Lung (tissue), 11 donors: ENCODE measurements at regions not wholly inside any gene's neighbourhood (a gene's known extent, or its start where the extent isn't known, plus 50 kb on each side); places are given as distances from the start of the nearest gene placed in this dataset.

Experiments
- ATAC-seq: fragments of 200-7000 bp; cut with Tn5 transposase; one replicate; pipeline ENCODE4 v1.9.1; 2020; ENCODE audit warnings: moderate number of reproducible peaks; ENCODE audit not compliant: insufficient read depth, low FRiP score
- DNase-seq, 3 donors: peaks; one replicate each; pipeline ENCODE4 v3.0.0-alpha.2; 2013 to 2017
- H3K27ac ChIP-seq, 2 donors: one replicate each; pipeline ENCODE4 v1.5.1; 2013; ENCODE audit warnings: mild to moderate bottlenecking in 2 of 2, moderate library complexity in 2 of 2, control low read depth in 1 of 2, inconsistent platforms in 1 of 2, low read depth in 1 of 2, low read length in 1 of 2
- H3K27me3 ChIP-seq, 3 donors: one replicate each; pipeline ENCODE4 v1.5.1; 2013; ENCODE audit warnings: low read length in 2 of 3; ENCODE audit not compliant: control insufficient read depth in 3 of 3, insufficient read depth in 3 of 3
- H3K36me3 ChIP-seq, 4 donors: one replicate each; pipeline ENCODE4 v1.5.1; 2013; ENCODE audit warnings: low read length in 4 of 4, mild to moderate bottlenecking in 1 of 4, moderate library complexity in 1 of 4; ENCODE audit not compliant: control insufficient read depth in 4 of 4, insufficient read depth in 4 of 4
- H3K4me1 ChIP-seq, 5 donors: one replicate each; pipeline ENCODE4 v1.5.1; 2013; ENCODE audit warnings: low read length in 5 of 5, mild to moderate bottlenecking in 2 of 5, moderate library complexity in 1 of 5; ENCODE audit not compliant: control insufficient read depth in 5 of 5, insufficient read depth in 5 of 5
- H3K4me3 ChIP-seq: one replicate; pipeline ENCODE4 v1.5.1; 2013; ENCODE audit warnings: mild to moderate bottlenecking, control low read depth, moderate library complexity
- H3K9ac ChIP-seq, 2 donors: one replicate each; pipeline ENCODE4 v1.5.1; 2013; ENCODE audit warnings: low read length in 2 of 2, control low read depth in 1 of 2; ENCODE audit not compliant: insufficient read depth in 1 of 2
- H3K9me3 ChIP-seq, 4 donors: one replicate each; pipeline ENCODE4 v1.5.1; 2013; ENCODE audit warnings: low read length in 3 of 4, mild to moderate bottlenecking in 1 of 4, moderate library complexity in 1 of 4; ENCODE audit not compliant: control insufficient read depth in 4 of 4, insufficient read depth in 3 of 4
- CTCF ChIP-seq: IDR thresholded peaks from 2 replicates; pipeline ENCODE4 v1.5.1; 2012; ENCODE audit warnings: mild to moderate bottlenecking; ENCODE audit errors: control extremely low read depth, extremely low read depth
- WGBS, 2 donors: extraction: QIAGEN DNeasy Blood & Tissue Kit; methylation state at CpG; one replicate each; pipeline ENCODE4 v1.1.7; 2013; 5-methylcytosine and 5-hydroxymethylcytosine counted together
- donor health status: control.
- donor health status: control.
- donor health status: Bipolar disorder and iron deficiency.
- donor health status: healthy.
- donor health status: DM: yes; HTN: yes; CAD: no.

DNA sequence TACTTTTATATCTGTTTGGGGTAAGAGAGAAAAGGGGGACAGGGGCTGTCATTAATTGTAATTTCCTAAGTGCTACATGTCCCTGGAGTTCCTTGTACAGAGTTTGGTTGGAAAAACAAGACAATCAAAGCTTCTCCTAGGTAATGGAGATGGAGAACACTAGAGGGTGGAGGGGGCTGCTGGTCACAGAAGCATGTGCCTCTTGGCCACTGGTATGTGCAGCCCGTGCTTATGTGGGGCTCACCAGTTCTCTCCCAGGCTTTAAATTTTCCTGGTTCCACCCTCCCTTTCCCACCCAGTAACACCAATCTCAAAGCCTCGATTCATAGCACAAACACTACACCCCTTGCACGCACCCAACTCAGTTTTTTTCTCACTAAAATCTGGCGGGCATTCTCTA, 165.6 kb downstream of the SAMD5 start:
- Histone ChIP-seq H3K36me3 (no peaks in the 10 kb centered on the region), H3K9ac (no peak overlapping the region), H3K27ac (no peak overlapping the region), H3K9me3 (peaks cover 0 to 7% (median 1%) of the 10 kb centered on the region in 4 donors), H3K27me3 (no peaks in the 10 kb centered on the region), H3K4me1 (peaks cover 0 to 8% (median 2%) of the 10 kb centered on the region in 5 donors), H3K4me3 (no peak overlapping the region)
- DNase-seq (no peak), ATAC-seq (no peak)
- WGBS, 2 donors = 84 to 90% methylated on average over 4 of the region's 4 CpGs
- TF ChIP-seq CTCF = no peak

DNA sequence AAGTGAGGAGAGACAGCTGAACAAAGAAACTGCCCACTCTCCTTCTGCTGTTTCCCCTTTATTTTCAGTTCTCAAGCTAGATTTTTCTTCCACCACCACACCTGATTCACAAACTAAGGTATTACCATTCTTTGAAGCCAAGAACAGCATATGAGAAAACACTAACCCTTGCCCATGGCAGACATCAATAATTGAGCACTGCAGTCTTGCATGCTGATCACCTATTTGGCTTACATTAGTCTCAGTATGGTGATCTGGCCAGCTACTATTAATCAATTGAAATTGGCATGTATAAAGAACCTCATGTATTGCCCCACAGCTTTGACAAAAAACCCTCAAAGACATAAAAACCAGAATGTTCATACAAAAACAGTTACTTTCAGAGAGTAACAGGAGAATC, 166.3 kb downstream of the SAMD5 start:
- ATAC-seq (no peak), DNase-seq (no peak)
- Histone ChIP-seq H3K27ac (no peak overlapping the region), H3K4me1 (peaks cover 0 to 8% (median 2%) of the 10 kb centered on the region in 5 donors), H3K9me3 (peaks cover 0 to 7% (median 1%) of the 10 kb centered on the region in 4 donors), H3K27me3 (no peaks in the 10 kb centered on the region), H3K36me3 (no peaks in the 10 kb centered on the region), H3K9ac (no peak overlapping the region), H3K4me3 (no peak overlapping the region)
- no peak for TF ChIP-seq CTCF

DNA sequence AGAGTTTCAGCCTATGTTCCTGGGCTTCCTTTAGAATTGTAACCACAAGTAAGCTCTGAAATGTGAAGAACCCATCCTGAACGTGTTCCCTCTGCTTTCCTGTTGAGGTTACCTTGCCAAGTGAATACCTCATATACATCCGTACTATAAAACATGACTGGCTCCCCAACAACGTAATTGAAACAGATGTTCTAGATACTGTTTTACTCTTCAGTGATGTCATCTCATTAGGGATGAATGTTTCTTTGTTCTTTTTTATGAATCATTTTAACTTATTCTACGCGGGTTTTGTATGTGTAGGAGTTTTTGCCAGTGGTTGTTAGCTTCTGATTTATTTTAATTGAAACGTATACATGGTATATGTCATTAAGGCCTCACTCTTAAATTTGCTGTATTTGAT, 166.8 kb downstream of the SAMD5 start:
- Histone ChIP-seq H3K4me1 (peaks cover 0 to 8% (median 2%) of the 10 kb centered on the region in 5 donors), H3K9ac (no peak overlapping the region), H3K27me3 (no peaks in the 10 kb centered on the region), H3K36me3 (no peaks in the 10 kb centered on the region), H3K9me3 (peaks cover 0 to 2% (median 0%) of the 10 kb centered on the region in 4 donors), H3K27ac (no peak overlapping the region), H3K4me3 (no peak overlapping the region)
- no peak for ATAC-seq
- 73 to 84% methylated on average over 6 of the region's 6 CpGs for WGBS, 2 donors
- DNase-seq = no peak
- no peak for TF ChIP-seq CTCF

DNA sequence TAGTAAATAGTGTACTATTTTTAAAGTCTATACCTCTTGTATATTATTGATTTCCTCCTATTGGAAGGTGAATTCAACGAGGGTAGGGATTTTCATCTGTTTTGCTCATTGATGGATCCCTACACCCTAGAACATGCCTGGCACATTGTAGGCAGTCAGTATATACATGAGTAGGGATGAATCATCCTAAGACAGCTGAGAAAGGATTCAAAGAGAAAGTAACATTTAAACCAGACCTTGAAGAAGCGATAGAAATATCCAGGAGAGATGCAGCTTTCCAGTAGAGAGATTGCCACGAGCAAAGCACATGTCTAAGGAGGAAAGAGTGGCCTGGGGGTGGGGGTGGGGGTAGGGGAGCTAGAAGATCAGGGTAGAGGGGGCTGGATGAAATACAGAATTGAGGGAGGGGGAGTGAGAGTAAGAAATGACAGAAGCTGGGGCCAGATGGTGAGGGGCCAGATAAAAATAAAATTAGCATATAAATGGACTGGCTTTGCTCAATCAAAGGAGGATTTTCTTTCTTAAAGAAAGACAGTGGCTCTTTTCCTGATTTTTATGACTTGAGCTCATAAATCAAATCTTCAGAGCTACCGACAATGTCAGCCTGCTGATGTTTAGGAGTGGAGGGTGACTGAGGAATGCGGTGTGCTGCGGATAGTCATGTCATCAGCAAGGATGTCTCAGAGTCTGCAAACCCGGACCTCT, 168.2 kb downstream of the SAMD5 start:
- no peaks in the 10 kb centered on the region for H3K9me3 ChIP-seq
- H3K27ac ChIP-seq = no peak overlapping the region
- H3K9ac ChIP-seq = no peak overlapping the region
- peaks cover 0 to 10% (median 2%) of the 10 kb centered on the region in 5 donors for H3K4me1 ChIP-seq
- DNase-seq = no peak
- no peak for ATAC-seq
- whole genome bisulfite sequencing, 2 donors = 81 to 84% methylated on average over 7 of the region's 7 CpGs
- H3K4me3 ChIP-seq = no peak overlapping the region
- no peaks in the 10 kb centered on the region for H3K27me3 ChIP-seq
- H3K36me3 ChIP-seq = no peaks in the 10 kb centered on the region
- no peak for TF ChIP-seq CTCF
